Transverse colon (tissue), 4 donors: ENCODE measurements at regions not wholly inside any gene's neighbourhood (a gene's known extent, or its start where the extent isn't known, plus 50 kb on each side); places are given as distances from the start of the nearest gene placed in this dataset.
"Not testable (repeated sequence)": the region's sequence is repeated elsewhere in the genome, so short reads cannot be mapped to it uniquely, and the experiment has no call there.

ENCODE experiments used
- CTCF ChIP-seq, 5 experiments: fragments of 200-600 bp in 3 of 5; fragments of 450-650 bp in 2 of 5; sonication (generic) in 3 of 5; IDR thresholded peaks; 1 replicate in 2 of 5; 2 replicates in 3 of 5; pipeline ENCODE4 v1.5.1; 2016 to 2017; ENCODE audit warnings: antibody characterized with exemption in 5 of 5, inconsistent platforms in 3 of 5, mild to moderate bottlenecking in 2 of 5, moderate library complexity in 1 of 5
- EP300 ChIP-seq: sonication (generic); formaldehyde crosslinking; IDR thresholded peaks from one replicate; pipeline ENCODE4 v1.6.1; 2017; ENCODE audit warnings: antibody characterized with exemption, low read depth
- POLR2A ChIP-seq: fragments of 450-650 bp; IDR thresholded peaks from one replicate; pipeline ENCODE4 v1.6.1; 2016; ENCODE audit warnings: antibody characterized with exemption, mild to moderate bottlenecking, moderate library complexity
- POLR2AphosphoS5 ChIP-seq, 3 donors: sonication (generic); formaldehyde crosslinking; IDR thresholded peaks; one replicate each; pipeline ENCODE4 v1.6.1; 2016; ENCODE audit warnings: antibody characterized with exemption in 3 of 3

- TF ChIP-seq CTCF (IDR thresholded peaks at IDR 0.05); POLR2A; POLR2AphosphoS5 (IDR thresholded peaks at IDR 0.05); EP300: not testable (repeated sequence)
These were observed 194.3 kb upstream of the PZP start for GRCh38 chr12:9402432-9403040.
